Fibroblast of skin of abdomen (primary cell): ENCODE measurements at regions not wholly inside any gene's neighbourhood (a gene's known extent, or its start where the extent isn't known, plus 50 kb on each side); places are given as distances from the start of the nearest gene placed in this dataset.

Experiments
- DNase-seq: peaks from one replicate; pipeline ENCODE4 v3.0.0-alpha.2; 2013

GRCh38 chr16:55380485-55380884 lies 56.5 kb downstream of the IRX6 start:
- no peak for DNase-seq

GRCh38 chr16:55384288-55385247 lies 60.6 kb downstream of the IRX6 start:
- no peak for DNase-seq

- DNase-seq, result no peak
Measured at GRCh38 chr16:55385359-55385758, 61.4 kb downstream of the IRX6 start.

- DNase-seq, result no peak
Measured at GRCh38 chr16:55386534-55387296, 62.7 kb downstream of the IRX6 start.

- no peak for DNase-seq
Measured at GRCh38 chr16:55388131-55388862, 64.3 kb downstream of the IRX6 start.

- no peak for DNase-seq
Measured at GRCh38 chr16:55389426-55390073, 65.5 kb downstream of the IRX6 start.

GRCh38 chr16:55390630-55391237 lies 66.7 kb downstream of the IRX6 start:
- DNase-seq, result no peak

- no peak for DNase-seq
Measured at GRCh38 chr16:55391760-55392375, 67.9 kb downstream of the IRX6 start.

- DNase-seq, result no peak
Measured at GRCh38 chr16:55392701-55393100, 68.7 kb downstream of the IRX6 start.

GRCh38 chr16:55393991-55394390 lies 70.0 kb downstream of the IRX6 start:
- DNase-seq, result no peak

- DNase-seq, result no peak
Measured at GRCh38 chr16:55398762-55399161, 74.8 kb downstream of the IRX6 start.

GRCh38 chr16:55399911-55400310 lies 75.9 kb downstream of the IRX6 start:
- no peak for DNase-seq

- no peak for DNase-seq
Measured at GRCh38 chr16:55401046-55401445, 77.0 kb downstream of the IRX6 start.

GRCh38 chr16:55403464-55403863 lies 75.5 kb upstream of the MMP2 start:
- no peak for DNase-seq

- DNase-seq, result no peak
Measured at GRCh38 chr16:55406651-55407050, 72.3 kb upstream of the MMP2 start.

GRCh38 chr16:55408661-55409060 lies 70.3 kb upstream of the MMP2 start:
- no peak for DNase-seq

GRCh38 chr16:55411231-55411630 lies 67.8 kb upstream of the MMP2 start:
- peak; percentile 31 for DNase-seq

GRCh38 chr16:55418586-55418985 lies 60.4 kb upstream of the MMP2 start:
- peak; percentile 6 for DNase-seq

GRCh38 chr16:55421226-55421625 lies 57.8 kb upstream of the MMP2 start:
- DNase-seq, result no peak

- DNase-seq, result no peak
Measured at GRCh38 chr16:55426865-55427484, 52.0 kb upstream of the MMP2 start.
